Suprapubic skin (tissue), 4 donors: ENCODE measurements at regions not wholly inside any gene's neighbourhood (a gene's known extent, or its start where the extent isn't known, plus 50 kb on each side); places are given as distances from the start of the nearest gene placed in this dataset.

Source experiments
- DNase-seq, 2 donors: peaks; one replicate each; pipeline ENCODE4 v3.0.0-alpha.2; 2019; ENCODE audit warnings: low spot score in 2 of 2
- H3K27ac ChIP-seq: fragments of 200-600 bp; sonication (generic); one replicate; pipeline ENCODE4 v1.5.1; 2019
- H3K27me3 ChIP-seq: fragments of 200-600 bp; sonication (generic); one replicate; pipeline ENCODE4 v1.5.1; 2019
- H3K36me3 ChIP-seq: fragments of 200-600 bp; sonication (generic); one replicate; pipeline ENCODE4 v1.5.1; 2019
- H3K4me1 ChIP-seq: fragments of 200-600 bp; sonication (generic); one replicate; pipeline ENCODE4 v1.5.1; 2019
- H3K4me3 ChIP-seq: fragments of 200-600 bp; sonication (generic); one replicate; pipeline ENCODE4 v1.5.1; 2019; ENCODE audit warnings: mild to moderate bottlenecking
- H3K9me3 ChIP-seq: fragments of 200-600 bp; sonication (generic); one replicate; pipeline ENCODE4 v1.5.1; 2019
- CTCF ChIP-seq, 2 donors: fragments of 200-600 bp in 1 of 2; fragments of 450-650 bp in 1 of 2; sonication (generic) in 1 of 2; IDR thresholded peaks; one replicate each; pipeline ENCODE4 v1.5.1; 2016 to 2019; ENCODE audit warnings: antibody characterized with exemption in 2 of 2, mild to moderate bottlenecking in 1 of 2, moderate library complexity in 1 of 2
- EP300 ChIP-seq: sonication (generic); formaldehyde crosslinking; IDR thresholded peaks from one replicate; pipeline ENCODE4 v1.6.1; 2017; ENCODE audit warnings: antibody characterized with exemption
- POLR2A ChIP-seq, 2 donors: fragments of 450-650 bp; IDR thresholded peaks; one replicate each; pipeline ENCODE4 v1.6.1; 2017; ENCODE audit warnings: antibody characterized with exemption in 2 of 2, mild to moderate bottlenecking in 2 of 2, moderate library complexity in 2 of 2
- POLR2AphosphoS5 ChIP-seq, 3 donors: sonication (generic); formaldehyde crosslinking; IDR thresholded peaks; one replicate each; pipeline ENCODE4 v1.6.1; 2017; ENCODE audit warnings: antibody characterized with exemption in 3 of 3
- WGBS: methylation state at CpG from one replicate; pipeline ENCODE4 v1.1.5; 2018; 5-methylcytosine and 5-hydroxymethylcytosine counted together

GRCh38 chr11:109828387-109828786, 264.8 kb upstream of the ZC3H12C start:
- no peaks in the 10 kb centered on the region for H3K27me3 ChIP-seq
- TF ChIP-seq POLR2A (IDR thresholded peaks at IDR 0.05) (no peak), EP300 (no peak), CTCF (IDR thresholded peaks at IDR 0.05) (no peak), POLR2AphosphoS5 (IDR thresholded peaks at IDR 0.05) (no peak)
- 36% methylated on average over 1 of the region's 1 CpG for WGBS

GRCh38 chr11:109838026-109838425, 255.2 kb upstream of the ZC3H12C start:
- WGBS: 62% methylated on average over 4 of the region's 4 CpGs
- H3K27ac ChIP-seq: no peak overlapping the region
- DNase-seq: no peak

More at GRCh38 chr11:109828387-109828786, 264.8 kb upstream of the ZC3H12C start:
- no peaks in the 10 kb centered on the region for H3K4me1 ChIP-seq
- no peak overlapping the region for H3K27ac ChIP-seq
- H3K9me3 ChIP-seq: no peaks in the 10 kb centered on the region
- no peaks in the 10 kb centered on the region for H3K36me3 ChIP-seq
- no peak for DNase-seq
- no peak overlapping the region for H3K4me3 ChIP-seq

GRCh38 chr11:109845437-109845836, 247.8 kb upstream of the ZC3H12C start:
- no peak overlapping the region for H3K4me3 ChIP-seq
- no peaks in the 10 kb centered on the region for H3K4me1 ChIP-seq
- no peak overlapping the region for H3K27ac ChIP-seq
- no peaks in the 10 kb centered on the region for H3K27me3 ChIP-seq
- no peaks in the 10 kb centered on the region for H3K9me3 ChIP-seq
- no peaks in the 10 kb centered on the region for H3K36me3 ChIP-seq
- DNase-seq: no peak
- TF ChIP-seq CTCF (IDR thresholded peaks at IDR 0.05): no peak
- TF ChIP-seq POLR2AphosphoS5 (IDR thresholded peaks at IDR 0.05): no peak
- no peak for TF ChIP-seq EP300
- TF ChIP-seq POLR2A (IDR thresholded peaks at IDR 0.05): no peak
- 18% methylated on average over 1 of the region's 1 CpG for WGBS

More at GRCh38 chr11:109838026-109838425, 255.2 kb upstream of the ZC3H12C start:
- no peaks in the 10 kb centered on the region for H3K27me3 ChIP-seq
- H3K36me3 ChIP-seq: no peaks in the 10 kb centered on the region
- H3K9me3 ChIP-seq: no peaks in the 10 kb centered on the region
- TF ChIP-seq CTCF (IDR thresholded peaks at IDR 0.05) (no peak), EP300 (no peak), POLR2AphosphoS5 (IDR thresholded peaks at IDR 0.05) (no peak), POLR2A (IDR thresholded peaks at IDR 0.05) (no peak)
- H3K4me3 ChIP-seq: no peak overlapping the region
- no peaks in the 10 kb centered on the region for H3K4me1 ChIP-seq

- H3K27me3 ChIP-seq: no peaks in the 10 kb centered on the region
- no peak overlapping the region for H3K4me3 ChIP-seq
- WGBS: 80% methylated on average over 1 of the region's 1 CpG
- H3K27ac ChIP-seq: no peak overlapping the region
- H3K4me1 ChIP-seq: no peaks in the 10 kb centered on the region
- H3K36me3 ChIP-seq: no peaks in the 10 kb centered on the region
- no peak for DNase-seq
- no peaks in the 10 kb centered on the region for H3K9me3 ChIP-seq
- TF ChIP-seq POLR2A (IDR thresholded peaks at IDR 0.05) (no peak), EP300 (no peak), CTCF (IDR thresholded peaks at IDR 0.05) (no peak), POLR2AphosphoS5 (IDR thresholded peaks at IDR 0.05) (no peak)
Observed at GRCh38 chr11:109847621-109848020, 245.6 kb upstream of the ZC3H12C start.

GRCh38 chr11:109849051-109849450, 244.1 kb upstream of the ZC3H12C start:
- no peak for DNase-seq
- H3K27ac ChIP-seq: no peak overlapping the region
- WGBS: 79% methylated on average over 3 of the region's 3 CpGs

GRCh38 chr11:109849946-109850345, 243.2 kb upstream of the ZC3H12C start:
- Histone ChIP-seq H3K27ac (no peak overlapping the region), H3K4me1 (no peaks in the 10 kb centered on the region), H3K4me3 (no peak overlapping the region), H3K27me3 (no peaks in the 10 kb centered on the region), H3K9me3 (no peaks in the 10 kb centered on the region), H3K36me3 (no peaks in the 10 kb centered on the region)
- TF ChIP-seq EP300 (no peak), CTCF (IDR thresholded peaks at IDR 0.05) (no peak), POLR2AphosphoS5 (IDR thresholded peaks at IDR 0.05) (no peak), POLR2A (IDR thresholded peaks at IDR 0.05) (no peak)
- 79% methylated on average over 5 of the region's 5 CpGs for WGBS
- no peak for DNase-seq

More at GRCh38 chr11:109849051-109849450, 244.1 kb upstream of the ZC3H12C start:
- no peaks in the 10 kb centered on the region for H3K27me3 ChIP-seq
- no peaks in the 10 kb centered on the region for H3K9me3 ChIP-seq
- no peaks in the 10 kb centered on the region for H3K36me3 ChIP-seq
- H3K4me1 ChIP-seq: no peaks in the 10 kb centered on the region
- TF ChIP-seq EP300: no peak
- H3K4me3 ChIP-seq: no peak overlapping the region
